H1 (cell line): ENCODE measurements at regions not wholly inside any gene's neighbourhood (a gene's known extent, or its start where the extent isn't known, plus 50 kb on each side); places are given as distances from the start of the nearest gene placed in this dataset.

ENCODE experiments used
- CTCF ChIP-seq, 3 experiments: IDR thresholded peaks; 1 replicate in 2 of 3; 2 replicates in 1 of 3; pipeline versions ENCODE4 v1.5.1 to v1.6.1; 2011; ENCODE audit warnings: low read length in 3 of 3, mild to moderate bottlenecking in 3 of 3, inconsistent platforms in 2 of 3, low read depth in 1 of 3, moderate library complexity in 1 of 3; ENCODE audit not compliant: insufficient read depth in 1 of 3; ENCODE audit errors: control extremely low read depth in 1 of 3
- EZH2 ChIP-seq: fragments of 200-600 bp; sonication (generic); IDR thresholded peaks from 2 replicates; pipeline ENCODE4 v1.7.1; 2012; ENCODE audit warnings: low read depth, mild to moderate bottlenecking, moderate library complexity, low read length, inconsistent platforms; ENCODE audit not compliant: severe bottlenecking

DNA sequence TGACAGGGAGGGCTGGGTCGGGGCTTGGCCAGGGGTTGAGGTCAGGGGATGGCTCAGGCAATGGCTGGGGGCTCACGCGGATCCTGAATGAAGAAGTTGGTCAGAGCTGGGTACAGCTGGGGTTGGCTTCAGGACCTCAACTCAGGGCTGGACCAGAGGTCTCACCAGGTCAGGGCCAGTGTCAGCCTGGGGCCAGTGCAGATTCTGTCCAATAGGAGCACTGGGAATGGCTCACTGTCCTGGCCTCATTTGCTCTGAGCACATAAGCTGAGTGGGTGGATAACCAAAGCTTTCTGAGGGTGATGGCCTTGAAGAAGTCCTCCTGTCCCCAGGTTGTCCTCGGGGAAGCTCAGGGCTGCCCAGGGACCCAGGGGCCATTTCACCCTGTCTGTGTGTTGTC, 54.9 kb upstream of the PCBD1 start:
- TF ChIP-seq EZH2 (no peak), CTCF (IDR thresholded peaks at IDR 0.05; ENCODE audit: control extremely low read depth in 1 of 3, insufficient read depth in 1 of 3, low read depth in 1 of 3, low read length in 3 of 3) (no peak)
